Body of pancreas (tissue), 4 donors: ENCODE measurements at regions not wholly inside any gene's neighbourhood (a gene's known extent, or its start where the extent isn't known, plus 50 kb on each side); places are given as distances from the start of the nearest gene placed in this dataset.

Experiments
- POLR2A ChIP-seq, 3 donors: fragments of 450-650 bp; IDR thresholded peaks; one replicate each; pipeline ENCODE4 v1.6.1; 2016; ENCODE audit warnings: antibody characterized with exemption in 3 of 3, mild to moderate bottlenecking in 2 of 3
- TF ChIP-seq, protein P1 (sequence below), 7 experiments: fragments of 450-650 bp in 4 of 7; fragments of 200-600 bp in 3 of 7; sonication (generic) in 3 of 7; IDR thresholded peaks; one replicate each; pipeline ENCODE4 v1.5.1; 2016 to 2019; ENCODE audit warnings: antibody characterized with exemption in 7 of 7

DNA sequence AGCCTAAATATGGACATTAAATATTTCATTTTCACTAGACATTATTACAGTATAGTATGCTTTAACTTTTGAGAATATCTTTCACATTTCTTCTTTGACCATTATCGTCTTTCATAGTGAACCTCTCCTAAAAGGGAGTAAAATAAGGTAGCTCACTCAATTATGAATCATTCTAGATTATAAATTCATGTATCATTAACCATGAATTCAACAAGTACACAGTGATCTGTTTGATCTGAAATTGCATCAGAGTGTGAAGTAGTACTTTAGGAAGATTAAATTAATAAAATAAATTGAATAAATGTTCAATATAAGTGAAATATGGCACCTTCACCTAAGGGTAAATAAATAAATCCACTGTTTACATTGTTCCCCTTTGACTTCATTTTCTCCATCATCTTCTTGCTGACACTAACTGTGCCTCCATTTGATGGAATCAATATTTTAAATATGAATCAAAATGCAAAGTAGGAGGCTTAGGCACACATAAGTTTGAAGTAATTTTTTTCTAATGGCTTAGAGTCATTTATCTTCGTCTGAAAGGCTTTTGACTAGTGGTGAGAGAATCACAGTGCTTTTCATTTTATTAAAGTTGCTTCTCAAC is 174.1 kb upstream of the MDFIC2 start:
- TF ChIP-seq POLR2A (IDR thresholded peaks at IDR 0.05): no peak
- TF ChIP-seq, protein P1, sequence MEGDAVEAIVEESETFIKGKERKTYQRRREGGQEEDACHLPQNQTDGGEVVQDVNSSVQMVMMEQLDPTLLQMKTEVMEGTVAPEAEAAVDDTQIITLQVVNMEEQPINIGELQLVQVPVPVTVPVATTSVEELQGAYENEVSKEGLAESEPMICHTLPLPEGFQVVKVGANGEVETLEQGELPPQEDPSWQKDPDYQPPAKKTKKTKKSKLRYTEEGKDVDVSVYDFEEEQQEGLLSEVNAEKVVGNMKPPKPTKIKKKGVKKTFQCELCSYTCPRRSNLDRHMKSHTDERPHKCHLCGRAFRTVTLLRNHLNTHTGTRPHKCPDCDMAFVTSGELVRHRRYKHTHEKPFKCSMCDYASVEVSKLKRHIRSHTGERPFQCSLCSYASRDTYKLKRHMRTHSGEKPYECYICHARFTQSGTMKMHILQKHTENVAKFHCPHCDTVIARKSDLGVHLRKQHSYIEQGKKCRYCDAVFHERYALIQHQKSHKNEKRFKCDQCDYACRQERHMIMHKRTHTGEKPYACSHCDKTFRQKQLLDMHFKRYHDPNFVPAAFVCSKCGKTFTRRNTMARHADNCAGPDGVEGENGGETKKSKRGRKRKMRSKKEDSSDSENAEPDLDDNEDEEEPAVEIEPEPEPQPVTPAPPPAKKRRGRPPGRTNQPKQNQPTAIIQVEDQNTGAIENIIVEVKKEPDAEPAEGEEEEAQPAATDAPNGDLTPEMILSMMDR (IDR thresholded peaks at IDR 0.05): no peak
